Breast epithelium (tissue), 3 donors: ENCODE measurements at regions not wholly inside any gene's neighbourhood (a gene's known extent, or its start where the extent isn't known, plus 50 kb on each side); places are given as distances from the start of the nearest gene placed in this dataset.

Experiments used
- CTCF ChIP-seq, 3 donors: fragments of 450-650 bp; IDR thresholded peaks; one replicate each; pipeline ENCODE4 v1.5.1; 2016 to 2017; ENCODE audit warnings: antibody characterized with exemption in 3 of 3, mild to moderate bottlenecking in 3 of 3, moderate library complexity in 3 of 3
- POLR2A ChIP-seq: fragments of 450-650 bp; IDR thresholded peaks from one replicate; pipeline ENCODE4 v1.6.1; 2016; ENCODE audit warnings: antibody characterized with exemption, mild to moderate bottlenecking, moderate library complexity
- POLR2AphosphoS5 ChIP-seq, 3 donors: sonication (generic); formaldehyde crosslinking; IDR thresholded peaks; one replicate each; pipeline ENCODE4 v1.6.1; 2017; ENCODE audit warnings: antibody characterized with exemption in 3 of 3

- TF ChIP-seq CTCF (IDR thresholded peaks at IDR 0.05) (no peak), POLR2AphosphoS5 (IDR thresholded peaks at IDR 0.05) (no peak), POLR2A (no peak)
Measured at GRCh38 chr9:86662890-86663468, 284.3 kb downstream of the GAS1 start.
